CD4-positive, alpha-beta T cell (primary cell): ENCODE measurements at regions not wholly inside any gene's neighbourhood (a gene's known extent, or its start where the extent isn't known, plus 50 kb on each side); places are given as distances from the start of the nearest gene placed in this dataset.

Experiments used
- ATAC-seq: fragments of 200-7000 bp; cut with Tn5 transposase; one replicate; pipeline ENCODE4 v1.10.0; 2022; ENCODE audit warnings: mild to moderate bottlenecking; ENCODE audit not compliant: poor library complexity
- CTCF ChIA-PET: fragments of 350-600 bp; sonication (Branson Sonifier 250); formaldehyde crosslinking; loops from one replicate; lab custom pipeline; 2021; ENCODE audit warnings: antibody characterized with exemption, inconsistent platforms; lab: Charles Lee
- POLR2A ChIA-PET: fragments of 350-600 bp; sonication (Branson Sonifier 250); formaldehyde crosslinking; loops from one replicate; lab custom pipeline; 2021; ENCODE audit warnings: antibody characterized with exemption, inconsistent platforms; lab: Charles Lee
- DNase-seq, 14 experiments: peaks; one replicate each; pipeline ENCODE4 v3.0.0-alpha.2; 2013 to 2020; ENCODE audit warnings: mixed read lengths in 2 of 14
- H3K27ac ChIP-seq, 2 donors: one replicate each; pipeline versions ENCODE4 v1.5.1 to v1.7.0; 2013; ENCODE audit warnings: low read length in 2 of 2, low read depth in 1 of 2, mild to moderate bottlenecking in 1 of 2
- H3K27me3 ChIP-seq, 2 experiments: 1 replicate in 1 of 2; 2 replicates in 1 of 2; pipeline versions ENCODE4 v1.6.1 to v1.7.0; 2013; ENCODE audit warnings: low read length in 2 of 2, control low read depth in 1 of 2, mild to moderate bottlenecking in 1 of 2, moderate library complexity in 1 of 2; ENCODE audit not compliant: insufficient read depth in 2 of 2, control insufficient read depth in 1 of 2
- H3K36me3 ChIP-seq: one replicate; pipeline ENCODE4 v1.6.1; 2013; ENCODE audit warnings: low read length, control low read depth; ENCODE audit not compliant: insufficient read depth
- H3K4me1 ChIP-seq: one replicate; pipeline ENCODE4 v1.6.1; 2013; ENCODE audit warnings: low read length, control low read depth; ENCODE audit not compliant: insufficient read depth
- H3K4me3 ChIP-seq: one replicate; pipeline ENCODE4 v1.5.1; 2013; ENCODE audit warnings: mild to moderate bottlenecking, low read length, moderate library complexity
- H3K9me3 ChIP-seq, 2 experiments: 1 replicate in 1 of 2; 2 replicates in 1 of 2; pipeline versions ENCODE4 v1.6.1 to v1.7.0; 2013; ENCODE audit warnings: low read length in 2 of 2, mild to moderate bottlenecking in 2 of 2, control low read depth in 1 of 2, moderate library complexity in 1 of 2; ENCODE audit not compliant: control insufficient read depth in 1 of 2, insufficient read depth in 1 of 2
- H3K27ac Mint-ChIP-seq: one replicate; pipeline ENCODE4 v1.8.0; 2020; ENCODE audit warnings: mixed read lengths
- H3K27me3 Mint-ChIP-seq: one replicate; pipeline ENCODE4 v1.8.0; 2021; ENCODE audit warnings: mixed read lengths
- H3K36me3 Mint-ChIP-seq: one replicate; pipeline ENCODE4 v1.8.0; 2021; ENCODE audit warnings: low read depth, mixed read lengths
- H3K4me1 Mint-ChIP-seq: one replicate; pipeline ENCODE4 v1.8.0; 2021; ENCODE audit warnings: low read depth, mixed read lengths
- H3K4me3 Mint-ChIP-seq: one replicate; pipeline ENCODE4 v1.8.0; 2020; ENCODE audit warnings: mild to moderate bottlenecking, mixed read lengths
- H3K9me3 Mint-ChIP-seq: one replicate; pipeline ENCODE4 v1.8.0; 2020; ENCODE audit warnings: mixed read lengths
- intact Hi-C, 2 experiments: fragments of 100-400 bp; cut with DNase I in 1 of 2; cut with micrococcal nuclease in 1 of 2; formaldehyde crosslinking; loops; one replicate each; pipeline versions ENCODE4 v1.15.1 to v1.9.0; 2023 to 2025; cut with DNase I, micrococcal nuclease
- TF ChIP-seq, protein P1 (sequence below): fragments of 200-600 bp; IDR thresholded peaks from one replicate; pipeline ENCODE4 v1.8.0; 2022; ENCODE audit warnings: antibody characterized with exemption, mild to moderate bottlenecking

DNA sequence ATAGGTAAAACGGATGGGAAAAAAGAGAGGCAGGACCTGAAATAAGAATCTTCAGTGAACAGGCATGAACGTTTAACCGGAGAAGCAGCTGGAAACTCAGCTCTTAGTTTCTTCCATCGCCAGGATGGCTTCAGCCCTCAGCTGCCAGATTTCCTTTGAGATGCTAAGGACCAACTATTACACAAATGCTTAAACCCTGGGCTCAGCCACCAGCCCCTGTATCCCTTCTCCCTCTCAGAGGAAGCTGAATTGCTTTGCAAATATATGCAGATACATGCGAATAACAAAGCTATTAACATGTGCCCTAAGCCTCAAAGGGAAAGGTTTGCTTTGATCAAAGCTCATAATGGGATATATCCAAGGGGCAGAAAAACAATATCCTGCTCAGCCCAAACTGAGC lies 515.1 kb downstream of the OMA1 start:
- H3K4me1 Mint-ChIP-seq, result no peaks in the 10 kb centered on the region
- H3K4me1 ChIP-seq, result no peaks in the 10 kb centered on the region
- no peaks in the 10 kb centered on the region for H3K36me3 ChIP-seq
- ChIA-PET POLR2A (no interaction called here), CTCF (no interaction called here)
- no peak overlapping the region for H3K27ac Mint-ChIP-seq
- H3K27me3 ChIP-seq, result peaks cover 0 to under 1% of the 10 kb centered on the region in 2 experiments
- intact Hi-C loops, result no loop called here
- TF ChIP-seq, protein P1, sequence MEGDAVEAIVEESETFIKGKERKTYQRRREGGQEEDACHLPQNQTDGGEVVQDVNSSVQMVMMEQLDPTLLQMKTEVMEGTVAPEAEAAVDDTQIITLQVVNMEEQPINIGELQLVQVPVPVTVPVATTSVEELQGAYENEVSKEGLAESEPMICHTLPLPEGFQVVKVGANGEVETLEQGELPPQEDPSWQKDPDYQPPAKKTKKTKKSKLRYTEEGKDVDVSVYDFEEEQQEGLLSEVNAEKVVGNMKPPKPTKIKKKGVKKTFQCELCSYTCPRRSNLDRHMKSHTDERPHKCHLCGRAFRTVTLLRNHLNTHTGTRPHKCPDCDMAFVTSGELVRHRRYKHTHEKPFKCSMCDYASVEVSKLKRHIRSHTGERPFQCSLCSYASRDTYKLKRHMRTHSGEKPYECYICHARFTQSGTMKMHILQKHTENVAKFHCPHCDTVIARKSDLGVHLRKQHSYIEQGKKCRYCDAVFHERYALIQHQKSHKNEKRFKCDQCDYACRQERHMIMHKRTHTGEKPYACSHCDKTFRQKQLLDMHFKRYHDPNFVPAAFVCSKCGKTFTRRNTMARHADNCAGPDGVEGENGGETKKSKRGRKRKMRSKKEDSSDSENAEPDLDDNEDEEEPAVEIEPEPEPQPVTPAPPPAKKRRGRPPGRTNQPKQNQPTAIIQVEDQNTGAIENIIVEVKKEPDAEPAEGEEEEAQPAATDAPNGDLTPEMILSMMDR, result no peak
- DNase-seq, result no peak
- no peak for ATAC-seq
- no peak overlapping the region for H3K27ac ChIP-seq
- H3K9me3 Mint-ChIP-seq, result no peaks in the 10 kb centered on the region
- H3K4me3 ChIP-seq, result no peak overlapping the region
- H3K36me3 Mint-ChIP-seq, result no peaks in the 10 kb centered on the region
- no peak overlapping the region for H3K4me3 Mint-ChIP-seq
- peaks cover 47% of the 10 kb centered on the region for H3K27me3 Mint-ChIP-seq
- no peaks in the 10 kb centered on the region for H3K9me3 ChIP-seq

DNA sequence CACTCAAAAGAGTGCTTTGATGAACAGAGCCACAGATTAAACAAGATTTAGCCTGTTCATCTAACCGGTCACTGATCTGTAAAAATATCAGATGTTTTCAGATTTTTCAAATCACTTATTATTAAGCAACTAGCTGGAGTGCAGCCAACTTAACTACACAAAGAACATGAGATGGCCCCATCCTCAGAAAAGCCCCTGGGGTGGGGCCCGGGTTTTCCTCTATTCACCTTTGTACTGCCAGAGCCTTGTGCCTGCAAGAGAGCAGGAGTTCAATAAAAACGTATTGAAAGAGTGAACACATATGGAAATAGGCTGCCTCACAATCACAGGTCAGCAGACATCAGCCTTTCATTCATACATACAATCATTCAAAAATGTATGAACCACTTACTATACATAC lies 516.1 kb downstream of the OMA1 start:
- TF ChIP-seq, protein P1, result no peak
- DNase-seq, result no peak
- intact Hi-C loops, result no loop called here
- peaks cover 0 to 5% of the 10 kb centered on the region in 2 experiments for H3K27me3 ChIP-seq
- no peaks in the 10 kb centered on the region for H3K4me1 ChIP-seq
- Mint-ChIP-seq H3K36me3 (no peaks in the 10 kb centered on the region), H3K27me3 (peaks cover 51% of the 10 kb centered on the region), H3K4me1 (no peaks in the 10 kb centered on the region), H3K27ac (no peak overlapping the region), H3K4me3 (no peak overlapping the region), H3K9me3 (no peaks in the 10 kb centered on the region)
- POLR2A ChIA-PET, result no interaction called here
- H3K4me3 ChIP-seq, result no peak overlapping the region
- H3K36me3 ChIP-seq, result no peaks in the 10 kb centered on the region
- ATAC-seq, result no peak
- H3K9me3 ChIP-seq, result no peaks in the 10 kb centered on the region
- no peak overlapping the region for H3K27ac ChIP-seq
- CTCF ChIA-PET, result no interaction called here

DNA sequence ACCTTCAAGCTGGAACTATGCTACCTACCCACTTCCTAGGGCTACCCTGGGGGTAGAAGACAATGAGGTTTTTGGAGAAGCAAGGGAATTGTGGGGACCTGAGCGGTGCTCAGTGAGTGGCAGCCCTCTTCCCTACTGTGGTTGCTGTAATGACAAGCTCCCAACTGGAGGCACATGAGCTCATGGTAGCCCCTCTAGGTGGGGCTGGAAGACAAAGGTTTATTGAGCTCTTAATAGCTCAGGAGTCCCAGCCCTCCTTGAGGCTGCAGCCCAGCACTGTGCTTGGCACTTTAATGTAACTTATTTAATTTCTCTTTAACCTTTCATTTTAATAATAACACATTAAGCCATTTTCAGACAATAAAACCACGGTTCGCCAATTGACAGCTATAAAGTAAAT lies 528.9 kb downstream of the OMA1 start:
- Mint-ChIP-seq H3K4me1 (no peaks in the 10 kb centered on the region), H3K27ac (no peak overlapping the region), H3K9me3 (peaks cover under 1% of the 10 kb centered on the region), H3K4me3 (no peak overlapping the region), H3K36me3 (no peaks in the 10 kb centered on the region), H3K27me3 (peaks cover 11% of the 10 kb centered on the region)
- ChIA-PET CTCF (no interaction called here), POLR2A (no interaction called here)
- peaks cover 0 to 2% of the 10 kb centered on the region in 2 experiments for H3K27me3 ChIP-seq
- intact Hi-C loops, result no loop called here
- no peak overlapping the region for H3K4me3 ChIP-seq
- H3K4me1 ChIP-seq, result no peaks in the 10 kb centered on the region
- H3K36me3 ChIP-seq, result no peaks in the 10 kb centered on the region
- DNase-seq, result no peak
- TF ChIP-seq, protein P1, result no peak
- no peak for ATAC-seq
- H3K9me3 ChIP-seq, result no peaks in the 10 kb centered on the region
- H3K27ac ChIP-seq, result no peak overlapping the region
